DOHH2 (cell line): ENCODE measurements at regions not wholly inside any gene's neighbourhood (a gene's known extent, or its start where the extent isn't known, plus 50 kb on each side); places are given as distances from the start of the nearest gene placed in this dataset.

Experiments
- CTCF ChIP-seq: fragments of 200-600 bp; sonication (generic); IDR thresholded peaks from one replicate; pipeline ENCODE4 v1.5.1; 2014; ENCODE audit warnings: antibody characterized with exemption, mild to moderate bottlenecking, low read depth, low read length; ENCODE audit not compliant: poor library complexity, severe bottlenecking
- EZH2phosphoT487 ChIP-seq: fragments of 200-600 bp; sonication (generic); IDR thresholded peaks from 2 replicates; pipeline ENCODE4 v1.6.1; 2017; ENCODE audit warnings: borderline replicate concordance, mild to moderate bottlenecking, antibody characterized with exemption, low read length, moderate library complexity, mixed read lengths

- TF ChIP-seq CTCF = no peak
- no peak for TF ChIP-seq EZH2phosphoT487
Measured at GRCh38 chr7:41777894-41778596, 75.2 kb upstream of the INHBA start.
